ENCODE measurements at regions not wholly inside any gene's neighbourhood (a gene's known extent, or its start where the extent isn't known, plus 50 kb on each side); places are given as distances from the start of the nearest gene placed in this dataset.

DNA sequence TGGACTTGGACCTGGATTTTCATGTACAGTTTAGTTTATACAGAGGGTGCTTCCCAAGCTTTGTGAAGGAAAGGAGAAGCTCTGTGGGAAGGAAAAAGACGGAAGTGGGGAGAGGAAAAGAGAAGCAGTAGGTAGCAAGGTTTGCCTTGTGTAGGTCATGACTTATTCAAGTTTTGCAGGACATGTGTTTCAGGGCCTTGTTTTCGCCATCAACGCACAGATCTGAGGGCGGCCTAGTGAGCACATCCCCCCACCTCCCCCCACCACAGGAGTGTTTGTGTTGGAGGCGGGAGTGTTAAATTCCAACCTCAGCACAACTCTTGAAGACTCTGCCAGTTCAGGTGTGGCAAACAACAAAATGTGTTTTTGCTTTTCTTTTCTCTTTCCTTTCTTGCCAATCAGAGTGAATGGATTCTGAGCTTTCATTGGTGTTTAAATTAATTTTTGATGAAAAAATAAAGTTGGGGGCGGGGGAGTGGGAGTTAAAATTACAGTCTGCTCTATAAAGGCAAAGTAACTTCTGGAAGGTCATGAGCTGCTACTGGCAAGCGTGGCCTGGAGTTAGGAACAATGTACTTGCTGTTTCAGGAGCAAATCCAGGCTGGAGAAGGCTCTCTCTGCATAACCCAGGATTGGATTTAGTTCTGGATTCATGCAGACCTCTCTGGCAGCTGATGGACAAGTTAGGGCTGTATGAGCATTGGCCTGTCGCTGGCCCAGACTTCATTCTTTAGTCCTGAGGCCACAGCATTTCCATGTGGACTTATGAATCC, 338.5 kb downstream of the CD83 start:
- DNase-seq (ENCODE audit: low spot score): no peak

DNA sequence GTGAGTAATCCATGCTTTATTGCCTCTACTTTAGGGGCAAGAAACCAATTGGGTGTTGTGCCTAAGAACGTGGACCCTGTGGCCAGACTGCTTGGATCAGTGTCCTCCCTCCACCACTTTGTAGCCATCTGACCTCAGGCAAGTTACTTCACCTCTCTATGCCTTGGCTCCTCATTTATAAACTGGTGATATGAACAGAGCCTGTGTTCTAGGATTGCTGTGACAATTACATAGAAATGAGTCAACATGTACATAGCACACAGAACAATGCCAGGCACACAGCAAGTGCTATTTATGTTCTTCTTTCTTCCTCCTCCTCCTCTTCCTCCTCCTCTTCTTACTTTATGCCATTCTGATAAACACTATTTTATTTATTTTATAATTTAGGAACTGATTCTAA, 339.4 kb downstream of the CD83 start:
- DNase-seq (ENCODE audit: low spot score): no peak

DNA sequence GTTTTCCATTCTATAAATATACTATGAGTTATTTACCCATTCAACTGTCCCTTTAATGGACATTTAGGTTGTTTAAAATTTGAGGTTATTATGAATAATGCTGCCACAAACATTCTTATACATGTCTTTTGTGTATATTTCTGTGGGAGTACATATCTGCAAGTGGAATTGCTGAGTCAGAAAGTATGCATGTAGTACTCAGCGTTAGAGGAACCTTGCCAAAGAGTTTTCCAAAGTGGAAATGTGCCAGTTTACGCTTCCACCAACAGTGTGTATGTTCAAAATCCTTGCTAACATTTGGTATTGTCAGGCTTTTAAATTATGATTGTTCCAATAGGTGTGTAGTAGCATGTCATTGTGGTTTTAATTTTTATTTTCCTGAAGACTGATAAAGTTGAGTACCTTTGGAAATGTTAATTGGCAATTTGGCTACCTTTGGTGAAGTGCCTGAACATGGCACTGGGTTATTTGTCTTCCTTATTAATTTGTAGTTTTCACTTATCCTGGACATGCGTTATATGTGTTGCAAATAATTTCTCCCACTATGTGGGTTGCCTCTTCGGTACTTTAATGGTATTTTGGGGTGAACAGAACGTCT, 341.2 kb downstream of the CD83 start:
- peak; percentile 41 for DNase-seq (ENCODE audit: low spot score)

DNA sequence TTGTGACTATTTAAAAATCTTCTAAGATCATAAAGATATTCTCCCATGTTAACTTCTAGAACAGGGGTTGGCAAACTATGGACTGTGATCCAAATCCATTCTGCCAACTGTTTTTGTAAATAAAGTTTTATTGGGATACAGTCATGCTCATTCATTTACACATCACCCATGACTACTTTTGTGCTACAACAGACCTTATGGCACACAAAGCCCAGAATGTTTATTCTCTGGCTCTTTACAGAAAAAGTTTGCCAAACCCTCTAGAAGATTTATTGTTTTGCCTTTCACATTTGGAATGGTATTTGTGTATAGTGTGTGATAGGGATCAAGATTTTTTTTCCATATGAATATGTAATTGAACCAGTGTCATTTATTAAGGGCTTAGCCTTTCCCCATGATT, 341.7 kb downstream of the CD83 start:
- DNase-seq (ENCODE audit: low spot score): no peak

DNA sequence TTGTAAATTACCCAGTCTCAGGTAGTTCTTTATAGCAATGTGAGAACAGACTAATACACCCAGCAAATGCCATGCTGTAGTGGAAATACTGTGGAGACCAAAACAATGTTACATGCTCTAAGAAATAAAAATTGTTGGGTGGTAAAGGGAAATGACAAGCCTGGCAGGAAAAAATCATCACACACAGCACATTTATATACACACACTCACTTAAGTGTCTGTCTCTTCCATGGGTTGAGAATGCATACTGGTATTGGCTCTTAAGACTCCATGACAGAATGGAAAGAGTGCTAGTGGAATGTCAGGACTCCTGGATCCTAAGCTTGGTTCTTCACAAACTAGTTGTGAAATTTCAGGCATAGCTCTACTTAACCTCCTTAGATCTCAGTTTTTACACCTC, 343.0 kb downstream of the CD83 start:
- no peak for DNase-seq (ENCODE audit: low spot score)

DNA sequence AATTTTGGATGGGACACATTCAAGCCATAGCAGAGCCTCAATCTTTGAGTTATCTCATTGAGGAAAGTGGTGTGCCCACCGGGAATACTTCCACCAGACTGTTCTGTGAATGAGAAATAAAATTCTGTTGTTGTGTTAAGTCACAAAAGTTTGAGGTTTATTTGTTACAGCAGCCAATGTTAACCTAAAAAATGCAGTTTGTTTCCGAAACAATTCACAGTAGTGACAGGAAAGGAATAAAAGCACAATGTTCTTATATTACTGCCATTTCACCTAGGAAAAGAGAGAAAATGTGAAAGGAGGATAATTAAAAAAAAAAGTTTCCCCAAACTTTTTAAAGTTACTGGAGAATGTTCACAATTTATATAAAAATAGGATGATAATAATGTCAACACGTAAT, 344.6 kb downstream of the CD83 start:
- DNase-seq (ENCODE audit: low spot score): no peak

GRCh38 chr6:14462566-14462965, 345.0 kb downstream of the CD83 start:
- no peak for DNase-seq (ENCODE audit: low spot score)

- no peak for DNase-seq (ENCODE audit: low spot score)
Measured at GRCh38 chr6:14463110-14463509, 345.5 kb downstream of the CD83 start.

DNA sequence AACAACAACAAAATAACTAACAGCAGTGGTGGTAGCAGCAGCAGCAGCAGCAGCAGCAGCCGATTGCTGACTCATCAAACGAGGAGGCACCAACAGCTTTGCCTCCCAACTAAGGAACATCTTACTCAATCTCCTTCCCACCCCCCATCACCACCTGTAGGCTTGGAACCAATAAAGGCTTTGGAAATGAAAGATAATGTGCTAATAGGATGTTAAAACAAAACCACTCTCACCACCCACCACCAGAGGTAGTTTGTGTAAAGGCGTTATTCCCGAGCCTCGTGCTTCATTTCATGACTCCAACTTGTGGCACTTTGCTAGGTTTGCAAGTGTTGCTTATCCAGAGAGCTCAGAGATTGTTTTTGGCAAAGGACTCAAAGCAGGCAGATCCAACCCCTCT, 346.5 kb downstream of the CD83 start:
- no peak for DNase-seq (ENCODE audit: low spot score)

GRCh38 chr6:14464716-14465115, 347.1 kb downstream of the CD83 start:
- DNase-seq (ENCODE audit: low spot score): no peak

- DNase-seq (ENCODE audit: low spot score): peak; percentile 47
Measured at GRCh38 chr6:14466278-14466677, 348.7 kb downstream of the CD83 start.

DNA sequence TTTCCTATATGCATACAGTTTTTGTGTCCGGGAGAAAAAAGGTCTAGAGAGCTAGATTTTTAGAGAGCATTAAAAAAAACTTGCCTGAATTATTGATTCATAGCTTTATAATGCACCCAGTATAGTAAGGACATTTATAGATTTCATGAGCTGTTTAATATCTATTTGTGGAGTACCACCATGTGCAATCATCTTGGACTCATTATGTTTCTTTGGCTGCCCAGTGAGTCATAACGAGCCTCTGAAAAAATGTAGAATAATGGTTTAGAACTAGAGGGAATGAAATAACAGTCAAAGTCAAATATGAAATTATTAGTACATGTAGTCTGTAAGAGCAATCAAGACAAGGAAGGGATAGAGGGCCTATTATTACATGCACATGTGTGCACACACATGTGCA, 350.0 kb downstream of the CD83 start:
- DNase-seq (ENCODE audit: low spot score): no peak

DNA sequence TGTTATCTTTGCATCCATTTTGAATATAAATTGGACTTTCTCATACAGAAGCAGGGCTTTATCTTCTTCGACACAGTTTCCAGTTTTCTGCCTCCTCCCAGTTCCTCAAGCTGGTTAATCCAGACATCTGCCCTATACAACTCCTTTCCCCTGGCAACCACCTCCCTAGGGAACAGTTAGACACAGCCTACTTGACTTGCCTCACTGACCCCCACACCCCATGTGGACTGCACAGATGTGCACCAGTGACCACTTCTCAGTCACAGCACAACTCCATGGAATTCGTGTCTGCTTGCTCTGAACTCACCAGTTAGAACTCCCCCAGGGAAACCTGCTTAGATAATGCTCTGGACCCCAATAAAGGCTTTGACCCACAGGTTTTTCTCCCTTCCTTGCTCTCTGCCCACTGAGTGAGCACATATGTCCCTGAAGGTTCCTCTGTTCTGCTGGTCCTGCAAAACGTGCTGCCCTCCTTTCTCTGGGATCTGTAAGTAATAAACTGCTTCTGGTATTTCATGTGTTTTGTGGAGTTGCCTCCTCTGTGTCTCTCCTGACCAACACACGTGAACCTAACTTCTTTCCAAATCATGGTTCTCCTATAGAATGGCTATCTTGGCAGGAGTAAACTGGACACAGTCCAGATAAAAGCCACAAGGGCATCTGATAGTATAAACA, 351.2 kb downstream of the CD83 start:
- no peak for DNase-seq (ENCODE audit: low spot score)

DNA sequence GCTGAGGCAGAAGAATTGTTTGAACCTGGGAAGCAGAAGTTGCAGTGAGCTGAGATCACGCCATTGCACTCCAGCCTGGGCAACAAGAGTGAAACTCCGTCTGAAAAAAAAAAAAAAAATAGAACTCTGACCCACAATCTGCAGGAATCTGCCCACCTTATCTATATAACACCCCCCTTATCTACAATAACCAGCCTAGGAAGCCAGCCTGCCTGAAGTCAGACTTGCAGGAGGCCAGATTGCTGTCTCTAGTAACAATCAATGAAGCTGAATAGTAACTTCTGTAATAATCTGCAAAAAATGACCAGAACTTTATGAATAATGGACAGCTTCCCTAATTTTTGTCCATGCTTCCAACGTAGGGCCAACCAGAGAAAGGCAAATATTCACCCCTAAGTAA, 352.5 kb downstream of the CD83 start:
- DNase-seq (ENCODE audit: low spot score): no peak

DNA sequence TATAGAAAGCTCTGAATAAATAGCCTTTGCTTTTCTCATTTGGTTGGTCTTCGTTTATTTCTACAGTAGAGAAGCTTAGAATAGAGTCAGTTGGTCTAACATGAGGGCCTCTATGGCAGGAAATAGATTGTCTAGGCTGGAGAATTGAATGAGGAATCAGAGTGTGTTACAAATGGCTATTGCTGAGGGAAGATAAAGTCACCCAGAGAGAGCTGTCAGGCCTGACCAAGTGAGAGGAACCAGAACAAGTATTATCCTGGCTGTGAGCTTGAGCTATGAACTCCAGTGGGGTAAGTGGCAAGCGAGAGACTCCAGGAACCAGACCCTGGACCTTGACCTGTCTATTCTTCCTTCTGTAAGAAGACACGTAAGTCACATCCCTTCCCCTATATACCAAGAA, 353.1 kb downstream of the CD83 start:
- DNase-seq (ENCODE audit: low spot score): no peak

DNA sequence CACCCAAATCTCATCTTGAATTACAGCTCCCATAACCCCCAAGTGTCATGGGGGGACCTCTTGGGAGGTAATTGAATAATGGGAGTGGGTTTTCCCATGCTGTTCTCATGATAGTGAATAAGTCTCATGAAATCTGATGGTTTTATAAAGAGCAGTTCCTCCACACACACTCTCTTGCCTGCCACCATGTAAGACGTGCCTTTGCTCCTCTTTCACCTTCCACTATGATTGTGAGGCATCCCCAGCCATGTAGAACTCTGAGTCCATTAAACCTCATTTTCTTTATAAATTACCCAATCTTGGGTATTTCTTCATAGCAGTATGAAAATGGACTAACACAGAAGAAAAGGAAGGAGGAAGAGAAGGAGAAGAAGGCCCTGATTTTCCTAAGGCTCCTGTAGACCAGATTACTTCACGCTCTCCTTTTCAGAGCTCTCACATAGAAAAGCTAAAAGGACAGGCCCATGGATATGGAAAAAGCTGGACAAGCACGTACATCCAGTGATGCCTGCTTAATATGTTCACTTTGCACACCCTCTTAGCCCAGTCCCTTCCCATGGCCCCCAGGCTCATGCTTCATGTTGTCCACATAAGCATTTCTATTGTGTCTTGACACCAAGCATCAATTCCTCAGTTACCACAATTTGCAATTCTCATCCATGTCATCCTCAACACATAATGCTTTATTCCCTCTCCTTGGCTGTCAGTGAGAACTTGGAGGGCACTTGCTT, 354.8 kb downstream of the CD83 start:
- no peak for DNase-seq (ENCODE audit: low spot score)

DNA sequence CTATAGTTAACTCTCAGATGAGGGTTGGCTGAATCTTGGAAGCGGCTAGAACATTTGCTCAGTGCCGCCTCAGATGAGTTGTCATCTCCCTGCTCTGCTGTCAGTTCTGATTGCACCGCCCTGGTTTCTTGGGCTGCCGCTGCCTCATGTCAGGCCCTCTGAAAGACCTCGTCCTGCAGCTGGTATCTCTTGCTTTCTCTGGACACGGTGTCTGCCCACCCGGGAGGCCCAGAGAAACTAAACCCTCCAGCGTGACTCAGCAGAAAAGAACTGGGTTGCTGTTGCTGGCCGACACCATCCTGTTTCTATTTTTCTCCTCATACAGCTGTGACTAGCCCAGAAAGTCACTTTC, 355.4 kb downstream of the CD83 start:
- DNase-seq (ENCODE audit: low spot score): no peak

- no peak for DNase-seq (ENCODE audit: low spot score)
Measured at GRCh38 chr6:14474816-14475215, 357.2 kb downstream of the CD83 start.

- no peak for DNase-seq (ENCODE audit: low spot score)
Measured at GRCh38 chr6:14475306-14475705, 357.7 kb downstream of the CD83 start.

- DNase-seq (ENCODE audit: low spot score): peak; percentile 90
Measured at GRCh38 chr6:14476793-14477531, 359.4 kb downstream of the CD83 start.

GRCh38 chr6:14477559-14477958, 360.0 kb downstream of the CD83 start:
- DNase-seq (ENCODE audit: low spot score): no peak

All from AG08396 (cell line).